NCI-H748 treated with DMSO at 0.1 percent for 48 hours (cell line): ENCODE measurements at regions not wholly inside any gene's neighbourhood (a gene's known extent, or its start where the extent isn't known, plus 50 kb on each side); places are given as distances from the start of the nearest gene placed in this dataset.
A peak's percentile ranks its signal among the peaks of the same experiment; 100 is the strongest.

Experiments
- DNase-seq: peaks from one replicate; lab custom pipeline; 2025; lab: John Stamatoyannopoulos, UW

- peak; percentile 62 for DNase-seq
These were observed 79.0 kb upstream of the JUN start for GRCh38 chr1:58862728-58863385.

GRCh38 chr1:58864654-58865053 lies 80.8 kb upstream of the JUN start:
- no peak for DNase-seq

GRCh38 chr1:58866578-58866977 lies 82.7 kb upstream of the JUN start:
- no peak for DNase-seq

- no peak for DNase-seq
These were observed 85.9 kb upstream of the JUN start for GRCh38 chr1:58869638-58870297.

- DNase-seq = peak; percentile 84
These were observed 86.4 kb upstream of the JUN start for GRCh38 chr1:58870298-58870676.

GRCh38 chr1:58874342-58874741 lies 90.5 kb upstream of the JUN start:
- DNase-seq = no peak

GRCh38 chr1:58874757-58875755 lies 91.2 kb upstream of the JUN start:
- DNase-seq = peak; percentile 91

- no peak for DNase-seq
These were observed 95.6 kb upstream of the JUN start for GRCh38 chr1:58879464-58879863.

GRCh38 chr1:58880592-58880991 lies 96.7 kb upstream of the JUN start:
- DNase-seq = no peak

- DNase-seq = no peak
These were observed 97.7 kb upstream of the JUN start for GRCh38 chr1:58881471-58881994.

GRCh38 chr1:58882322-58882948 lies 98.6 kb upstream of the JUN start:
- no peak for DNase-seq

- no peak for DNase-seq
These were observed 99.4 kb upstream of the JUN start for GRCh38 chr1:58883037-58883887.

GRCh38 chr1:58883888-58884482 lies 100.1 kb upstream of the JUN start:
- no peak for DNase-seq

- peak; percentile 42 for DNase-seq
These were observed 101.1 kb upstream of the JUN start for GRCh38 chr1:58884706-58885661.

GRCh38 chr1:58885998-58886397 lies 102.2 kb upstream of the JUN start:
- no peak for DNase-seq

GRCh38 chr1:58886611-58887010 lies 102.8 kb upstream of the JUN start:
- no peak for DNase-seq

GRCh38 chr1:58887059-58887458 lies 103.2 kb upstream of the JUN start:
- DNase-seq = no peak

- DNase-seq = no peak
These were observed 105.0 kb upstream of the JUN start for GRCh38 chr1:58888833-58889232.

- no peak for DNase-seq
These were observed 106.3 kb upstream of the JUN start for GRCh38 chr1:58890113-58890512.
